SU-DHL-6 (cell line): ENCODE measurements at regions not wholly inside any gene's neighbourhood (a gene's known extent, or its start where the extent isn't known, plus 50 kb on each side); places are given as distances from the start of the nearest gene placed in this dataset.

ENCODE experiments used
- CTCF ChIP-seq: fragments of 200-600 bp; sonication (generic); IDR thresholded peaks from one replicate; pipeline ENCODE4 v1.5.1; 2017; ENCODE audit warnings: antibody characterized with exemption, mild to moderate bottlenecking, low read length, moderate library complexity; ENCODE audit not compliant: insufficient read depth, poor library complexity, severe bottlenecking
- EZH2phosphoT487 ChIP-seq: fragments of 200-600 bp; sonication (generic), shearing (Covaris generic); conservative IDR thresholded peaks from 2 replicates; pipeline ENCODE4 v1.6.1; 2018; ENCODE audit warnings: mild to moderate bottlenecking, antibody characterized with exemption, low read length, moderate library complexity, mixed read lengths

GRCh38 chr2:208819190-208819589 is 412.6 kb downstream of the PTH2R start:
- TF ChIP-seq CTCF (no peak), EZH2phosphoT487 (no peak)
